H7 (cell line): ENCODE measurements at regions not wholly inside any gene's neighbourhood (a gene's known extent, or its start where the extent isn't known, plus 50 kb on each side); places are given as distances from the start of the nearest gene placed in this dataset.
A peak's percentile ranks its signal among the peaks of the same experiment; 100 is the strongest.

Experiments used
- DNase-seq: peaks from one replicate; pipeline ENCODE4 v3.0.0; 2012
- H3K27me3 ChIP-seq: 2 replicates; pipeline ENCODE4 v1.6.0; 2011; ENCODE audit warnings: mild to moderate bottlenecking, low read length; ENCODE audit not compliant: control insufficient read depth, insufficient read depth
- H3K36me3 ChIP-seq: replicated peaks from 2 replicates; pipeline ENCODE4 v1.5.1; 2011; ENCODE audit warnings: low read length; ENCODE audit not compliant: control insufficient read depth, insufficient read depth
- H3K4me3 ChIP-seq: 2 replicates; pipeline ENCODE4 v1.5.1; 2011; ENCODE audit warnings: low read depth, mild to moderate bottlenecking, control low read depth, low read length, moderate library complexity; ENCODE audit not compliant: insufficient read depth

- H3K27me3 ChIP-seq, result no peaks in the 10 kb centered on the region
- no peak overlapping the region for H3K4me3 ChIP-seq
- no peak for DNase-seq
- no peaks in the 10 kb centered on the region for H3K36me3 ChIP-seq
Observed at GRCh38 chr5:77893225-77893860, 117.2 kb upstream of the TBCA start.

DNA sequence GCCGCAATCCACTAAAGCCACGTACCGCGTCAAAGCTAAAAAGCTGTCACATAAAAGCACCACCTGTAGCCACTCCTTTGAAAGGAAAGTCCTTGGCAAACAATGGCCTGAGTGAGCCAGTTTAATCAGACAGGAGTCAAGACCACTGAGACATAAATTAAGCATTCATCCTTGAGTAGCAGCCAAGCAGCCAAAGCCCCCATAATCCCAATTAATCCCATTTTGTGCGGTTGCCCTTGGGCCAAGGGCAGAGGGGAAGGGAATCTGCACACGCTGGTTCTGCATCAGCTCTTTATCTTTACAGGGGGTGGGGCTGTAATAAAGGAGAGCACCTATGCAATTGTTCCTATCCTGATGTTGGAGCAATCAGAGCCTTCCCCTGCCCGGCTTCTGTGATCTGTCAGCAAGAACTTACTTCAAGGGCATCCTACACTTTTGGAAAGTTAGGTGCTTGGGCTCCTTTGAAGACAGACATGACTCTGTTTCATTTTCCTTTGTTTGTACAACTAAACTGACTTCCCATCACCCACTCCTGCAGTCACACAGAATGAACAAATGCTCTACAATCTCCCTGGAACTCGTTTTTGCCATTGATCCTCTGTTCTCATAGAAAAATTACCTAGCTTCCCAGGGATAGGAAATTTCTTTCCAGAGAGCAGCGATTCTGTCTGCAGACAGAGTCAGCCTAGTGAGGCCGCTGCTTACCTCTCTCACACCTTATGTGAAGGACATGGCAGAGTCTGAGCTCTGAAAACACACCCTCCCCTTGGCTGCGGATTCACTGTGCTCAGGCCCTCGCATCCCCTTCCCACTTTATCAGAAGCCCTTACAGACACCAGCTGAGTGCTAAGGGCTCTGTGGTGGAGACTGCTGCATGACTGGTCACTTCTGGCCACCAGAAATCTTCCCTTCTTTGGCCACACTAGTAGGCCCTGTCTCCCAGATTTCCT, 116.2 kb upstream of the TBCA start:
- Histone ChIP-seq H3K27me3 (no peaks in the 10 kb centered on the region), H3K36me3 (no peaks in the 10 kb centered on the region), H3K4me3 (no peak overlapping the region)
- DNase-seq, result no peak

DNA sequence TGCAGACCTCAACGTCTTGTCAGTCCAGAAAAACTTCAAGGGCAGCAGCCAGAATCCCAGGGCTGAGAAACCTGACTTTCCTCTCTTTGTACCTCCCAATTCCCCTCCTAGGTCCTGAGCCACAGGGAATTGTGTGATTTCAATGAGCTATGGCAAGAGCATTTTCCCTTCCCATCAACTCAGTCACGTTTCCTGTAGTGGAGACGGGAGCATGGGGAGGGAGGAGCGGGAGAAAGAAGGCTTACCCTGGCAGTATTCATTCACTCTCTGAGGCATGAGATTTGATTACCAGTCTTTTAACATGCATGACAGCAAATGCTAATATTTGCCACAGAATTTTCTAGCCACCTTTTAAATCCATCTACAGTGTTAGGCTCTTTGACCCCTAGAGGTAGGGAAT, 109.4 kb upstream of the TBCA start:
- no peak for DNase-seq
- no peak overlapping the region for H3K4me3 ChIP-seq
- H3K36me3 ChIP-seq, result no peaks in the 10 kb centered on the region
- H3K27me3 ChIP-seq, result no peaks in the 10 kb centered on the region; the same call in 1 of the 2 replicates

DNA sequence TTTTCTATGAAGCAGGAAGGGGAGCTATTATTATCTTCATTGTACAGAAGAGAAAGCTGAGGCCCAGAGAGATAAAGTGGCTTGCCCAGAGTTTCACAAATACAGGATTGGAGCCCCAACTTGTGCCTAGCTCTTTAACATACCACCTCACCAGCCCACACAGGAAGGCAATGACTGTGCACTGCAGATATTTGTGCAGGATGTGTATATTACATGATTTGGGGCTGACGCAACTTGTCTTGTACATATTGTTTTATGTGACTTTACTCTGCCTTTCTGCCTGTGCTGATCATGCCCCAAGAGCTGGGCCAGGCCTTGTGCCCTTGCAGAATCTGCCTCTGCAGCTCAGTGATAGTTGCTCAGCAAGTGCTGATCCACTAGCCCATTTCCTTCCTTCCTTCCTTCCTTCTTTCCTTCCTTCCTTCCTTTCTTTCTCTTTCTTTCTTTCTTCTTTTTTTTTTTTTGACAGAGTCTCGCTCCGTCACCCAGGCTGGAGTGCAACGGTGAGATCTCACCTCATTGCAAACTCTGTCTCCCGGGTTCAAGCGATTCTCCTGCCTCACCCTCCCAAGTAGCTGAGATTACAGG, 106.6 kb upstream of the TBCA start:
- H3K4me3 ChIP-seq, result no peak overlapping the region
- no peaks in the 10 kb centered on the region for H3K36me3 ChIP-seq
- DNase-seq, result no peak
- H3K27me3 ChIP-seq, result no peaks in the 10 kb centered on the region; the same call in 1 of the 2 replicates

GRCh38 chr5:77881528-77881927, 105.4 kb upstream of the TBCA start:
- DNase-seq, result no peak

GRCh38 chr5:77877516-77878355, 101.6 kb upstream of the TBCA start:
- Histone ChIP-seq H3K36me3 (no peaks in the 10 kb centered on the region), H3K4me3 (no peak overlapping the region), H3K27me3 (peaks cover 2% of the 10 kb centered on the region; the same call in 1 of the 2 replicates)
- DNase-seq, result no peak

More at GRCh38 chr5:77881528-77881927, 105.4 kb upstream of the TBCA start:
- H3K4me3 ChIP-seq, result no peak overlapping the region
- no peaks in the 10 kb centered on the region for H3K36me3 ChIP-seq
- H3K27me3 ChIP-seq, result no peaks in the 10 kb centered on the region; the same call in 1 of the 2 replicates

- H3K36me3 ChIP-seq, result no peaks in the 10 kb centered on the region
- no peak for DNase-seq
- H3K27me3 ChIP-seq, result peaks cover 2% of the 10 kb centered on the region; the same call in 1 of the 2 replicates
- no peak overlapping the region for H3K4me3 ChIP-seq
Observed at GRCh38 chr5:77876862-77877502, 100.8 kb upstream of the TBCA start.

DNA sequence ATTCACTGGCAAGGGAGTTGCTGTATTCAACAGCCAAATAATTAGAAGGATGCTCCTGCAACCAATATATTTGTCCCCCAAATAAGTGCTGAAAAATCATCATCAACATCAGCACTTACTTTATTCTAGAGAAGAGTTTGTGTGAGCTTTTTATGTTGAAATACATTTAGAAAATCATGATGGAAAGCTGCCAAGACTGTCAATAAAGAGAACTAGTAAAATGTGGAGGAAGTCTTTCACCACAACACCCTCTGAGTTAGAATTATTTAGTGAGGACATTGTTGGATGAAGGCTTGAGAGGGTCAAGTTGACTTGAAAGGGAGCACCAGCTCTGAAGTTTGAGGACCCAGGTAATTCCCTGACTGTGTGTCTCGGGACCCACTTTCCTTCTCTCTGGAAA, 100.2 kb upstream of the TBCA start:
- Histone ChIP-seq H3K27me3 (peaks cover 2% of the 10 kb centered on the region; the same call in 1 of the 2 replicates), H3K4me3 (no peak overlapping the region)
- no peak for DNase-seq

DNA sequence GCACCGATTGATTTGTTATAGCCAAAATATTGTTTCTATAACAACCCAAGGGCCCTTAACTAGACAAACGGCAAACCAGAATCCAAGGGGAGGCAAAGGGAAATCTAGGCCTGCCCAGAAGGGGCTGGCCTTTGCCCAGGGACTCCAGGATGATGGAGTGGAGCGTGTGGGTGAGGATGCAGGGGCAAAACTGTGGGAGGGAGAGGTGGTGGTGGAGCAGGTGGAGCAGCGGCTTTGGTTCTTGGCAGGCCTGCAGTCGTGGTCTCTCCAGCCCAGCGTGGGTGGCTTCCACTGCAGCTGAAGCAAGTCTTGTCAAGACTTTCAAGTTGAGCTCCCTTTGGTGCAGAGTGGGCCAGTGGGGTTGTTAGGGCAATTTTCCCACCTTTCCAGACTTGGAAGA, 98.6 kb upstream of the TBCA start:
- DNase-seq, result no peak
- Histone ChIP-seq H3K36me3 (no peaks in the 10 kb centered on the region), H3K27me3 (peaks cover 2% of the 10 kb centered on the region; the same call in 1 of the 2 replicates), H3K4me3 (no peak overlapping the region)

More for the DNA sequence above, 100.2 kb upstream of the TBCA start:
- H3K36me3 ChIP-seq, result no peaks in the 10 kb centered on the region

DNA sequence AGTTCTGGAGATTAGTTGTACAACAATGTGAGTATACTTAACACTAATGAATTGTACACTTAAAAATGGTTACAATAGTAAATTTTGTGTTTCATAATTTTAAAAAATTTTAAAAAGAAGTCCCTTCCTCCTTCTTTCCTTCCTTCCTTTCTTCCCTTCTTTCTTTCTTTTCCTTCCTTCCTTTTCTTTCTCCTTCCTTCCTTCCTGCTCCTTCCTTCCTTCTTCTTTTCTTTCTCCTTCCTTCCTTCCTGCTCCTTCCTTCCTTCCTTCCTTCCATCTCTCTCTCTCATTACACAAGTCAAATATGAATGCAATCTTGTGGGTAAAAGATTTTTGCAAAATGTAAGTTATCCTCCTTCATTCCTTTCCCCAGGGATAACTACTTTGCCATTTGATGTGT, 97.1 kb upstream of the TBCA start:
- Histone ChIP-seq H3K36me3 (no peaks in the 10 kb centered on the region), H3K27me3 (peaks cover 2% of the 10 kb centered on the region; the same call in 1 of the 2 replicates), H3K4me3 (no peak overlapping the region)
- DNase-seq, result no peak

- DNase-seq, result peak; percentile 53
- Histone ChIP-seq H3K36me3 (no peaks in the 10 kb centered on the region), H3K27me3 (peaks cover 2% of the 10 kb centered on the region; the same call in 1 of the 2 replicates), H3K4me3 (no peak overlapping the region)
Observed at GRCh38 chr5:77871946-77872345, 95.8 kb upstream of the TBCA start.

GRCh38 chr5:77871016-77871415, 94.9 kb upstream of the TBCA start:
- no peak for DNase-seq
- peaks cover 2% of the 10 kb centered on the region; the same call in 1 of the 2 replicates for H3K27me3 ChIP-seq
- H3K4me3 ChIP-seq, result no peak overlapping the region
- H3K36me3 ChIP-seq, result no peaks in the 10 kb centered on the region

DNA sequence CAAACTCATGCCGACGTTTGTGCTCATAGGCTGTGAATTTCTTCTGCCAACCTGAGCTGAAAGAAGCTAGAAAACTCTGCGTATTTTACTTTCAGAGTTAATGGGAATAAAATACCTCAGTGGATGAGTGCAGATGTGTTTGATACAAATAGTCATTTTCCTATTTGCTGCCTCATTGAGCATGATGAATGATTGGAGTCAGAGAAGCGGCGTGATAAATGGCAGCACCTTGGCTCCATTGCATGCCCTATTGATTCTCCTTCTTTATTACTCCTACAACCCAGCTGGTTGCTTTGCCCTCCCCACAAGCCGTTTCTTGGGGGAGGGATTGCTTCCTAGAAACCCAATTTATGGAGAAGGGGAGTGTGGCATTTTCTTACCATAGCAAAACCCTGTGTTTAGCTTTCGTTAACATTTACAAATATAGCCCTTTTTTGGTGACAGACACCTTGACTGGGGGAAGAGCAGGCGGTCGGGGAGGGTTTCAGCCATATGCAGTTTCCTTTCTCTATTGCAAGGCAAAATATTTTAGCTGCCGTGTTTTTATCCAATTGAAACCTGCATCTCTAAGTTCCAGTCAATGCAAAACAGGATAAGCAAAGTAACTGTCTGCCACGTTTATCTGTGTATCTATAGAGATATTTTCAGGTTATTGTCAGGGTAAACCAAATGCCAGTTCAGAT, 93.1 kb upstream of the TBCA start:
- H3K27me3 ChIP-seq, result no peaks in the 10 kb centered on the region
- H3K36me3 ChIP-seq, result no peaks in the 10 kb centered on the region
- no peak for DNase-seq
- H3K4me3 ChIP-seq, result no peak overlapping the region
